T-cell (primary cell): ENCODE measurements at regions not wholly inside any gene's neighbourhood (a gene's known extent, or its start where the extent isn't known, plus 50 kb on each side); places are given as distances from the start of the nearest gene placed in this dataset.
A peak's percentile ranks its signal among the peaks of the same experiment; 100 is the strongest.

Source experiments
- ATAC-seq, 4 experiments: fragments of 200-7000 bp in 3 of 4; fragments of 150-1000 bp in 1 of 4; cut with Tn5 transposase; replicated peaks in 1 of 4; 1 replicate in 3 of 4; 2 replicates in 1 of 4; pipeline ENCODE4 v1.10.0; 2021; ENCODE audit warnings: moderate library complexity in 3 of 4, mild to moderate bottlenecking in 2 of 4, moderate number of reproducible peaks in 1 of 4
- CTCF ChIA-PET, 2 donors: fragments of 300-600 bp; sonication (Branson Sonifier 250); formaldehyde crosslinking; loops; one replicate each; lab custom pipeline; 2022; ENCODE audit warnings: antibody characterized with exemption in 2 of 2; lab: Charles Lee
- POLR2A ChIA-PET, 2 donors: fragments of 300-600 bp; sonication (Branson Sonifier 250); formaldehyde crosslinking; loops; one replicate each; lab custom pipeline; 2022; ENCODE audit warnings: antibody characterized with exemption in 2 of 2; lab: Charles Lee
- DNase-seq, 35 experiments: peaks; one replicate each; pipeline versions ENCODE4 v3.0.0 to v3.0.0-alpha.2; 2013 to 2023
- H3K27ac ChIP-seq: one replicate; pipeline ENCODE4 v1.5.1; 2013; ENCODE audit warnings: low read length
- H3K27me3 ChIP-seq, 2 experiments: replicated peaks in 1 of 2; 1 replicate in 1 of 2; 2 replicates in 1 of 2; pipeline versions ENCODE4 v1.6.1 to v1.7.0; 2013; ENCODE audit warnings: low read length in 1 of 2, mixed read lengths in 1 of 2; ENCODE audit not compliant: control insufficient read depth in 2 of 2, insufficient read depth in 2 of 2; ENCODE audit errors: extremely low read depth in 1 of 2
- H3K36me3 ChIP-seq, 2 donors: 1 replicate in 1 of 2; 2 replicates in 1 of 2; pipeline versions ENCODE4 v1.6.1 to v1.7.0; 2013; ENCODE audit warnings: low read length in 1 of 2; ENCODE audit not compliant: control insufficient read depth in 2 of 2, insufficient read depth in 1 of 2; ENCODE audit errors: extremely low read depth in 1 of 2
- H3K4me1 ChIP-seq, 2 experiments: 1 replicate in 1 of 2; 2 replicates in 1 of 2; pipeline versions ENCODE4 v1.6.1 to v1.7.0; 2013; ENCODE audit warnings: low read length in 2 of 2, mixed read lengths in 1 of 2; ENCODE audit not compliant: insufficient read depth in 2 of 2, control insufficient read depth in 1 of 2; ENCODE audit errors: extremely low read depth in 1 of 2
- H3K4me3 ChIP-seq, 2 donors: 1 replicate in 1 of 2; 2 replicates in 1 of 2; pipeline versions ENCODE4 v1.5.1 to v1.7.0; 2013; ENCODE audit warnings: mild to moderate bottlenecking in 2 of 2, low read length in 1 of 2, moderate library complexity in 1 of 2; ENCODE audit not compliant: control insufficient read depth in 1 of 2; ENCODE audit errors: extremely low read depth in 1 of 2
- H3K9me3 ChIP-seq: 2 replicates; pipeline ENCODE4 v1.7.0; 2013
- H3K27ac Mint-ChIP-seq, 2 donors: one replicate each; pipeline ENCODE4 v1.8.0; 2020 to 2021; ENCODE audit warnings: mild to moderate bottlenecking in 2 of 2, mixed read lengths in 2 of 2
- H3K27me3 Mint-ChIP-seq, 2 donors: one replicate each; pipeline ENCODE4 v1.8.0; 2021 to 2022; ENCODE audit warnings: mixed read lengths in 2 of 2
- H3K36me3 Mint-ChIP-seq: one replicate; pipeline ENCODE4 v1.8.0; 2021; ENCODE audit warnings: mixed read lengths
- H3K4me1 Mint-ChIP-seq, 3 donors: one replicate each; pipeline ENCODE4 v1.8.0; 2020 to 2022; ENCODE audit warnings: mixed read lengths in 3 of 3, mild to moderate bottlenecking in 1 of 3
- H3K4me3 Mint-ChIP-seq, 3 donors: one replicate each; pipeline ENCODE4 v1.8.0; 2020 to 2022; ENCODE audit warnings: mild to moderate bottlenecking in 3 of 3, mixed read lengths in 3 of 3, moderate library complexity in 3 of 3
- H3K9me3 Mint-ChIP-seq, 3 donors: one replicate each; pipeline ENCODE4 v1.8.0; 2020 to 2022; ENCODE audit warnings: mixed read lengths in 3 of 3
- WGBS: methylation state at CpG from one replicate; pipeline ENCODE4 v1.1.5; 2013; ENCODE audit warnings: missing lambda C conversion rate; ENCODE audit not compliant: insufficient coverage; 5-methylcytosine and 5-hydroxymethylcytosine counted together

DNA sequence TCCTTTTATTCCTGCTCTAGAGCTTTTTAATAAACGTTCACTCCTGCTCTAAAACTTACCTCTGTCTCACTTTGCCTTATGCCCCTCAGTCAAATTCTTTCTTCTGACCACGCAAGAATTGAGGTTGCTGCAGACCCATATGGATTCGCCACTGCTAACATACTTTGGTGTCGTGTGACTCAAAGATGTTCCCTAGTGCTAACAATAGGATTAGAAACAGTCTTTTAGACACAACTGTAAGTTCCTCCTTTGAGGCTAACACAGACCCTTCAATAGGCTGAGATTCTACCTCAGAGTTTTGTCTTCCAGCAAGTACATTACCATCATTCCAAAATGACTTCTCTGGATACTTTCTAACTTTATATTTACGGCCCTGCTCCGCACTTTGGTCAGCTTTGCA lies 149.5 kb upstream of the COX10 start:
- H3K4me3 ChIP-seq: no peak overlapping the region
- H3K4me1 Mint-ChIP-seq: peaks cover 0 to 2% (median 0%) of the 10 kb centered on the region in 3 donors
- no peak overlapping the region for H3K27ac ChIP-seq
- CTCF ChIA-PET: no interaction called here
- ATAC-seq (no peak), DNase-seq (no peak)
- whole genome bisulfite sequencing: 88% methylated on average over 2 of the region's 6 CpGs
- no peaks in the 10 kb centered on the region for H3K36me3 ChIP-seq
- H3K9me3 Mint-ChIP-seq: no peaks in the 10 kb centered on the region
- H3K9me3 ChIP-seq: no peaks in the 10 kb centered on the region
- no peaks in the 10 kb centered on the region for H3K4me1 ChIP-seq
- no peaks in the 10 kb centered on the region for H3K36me3 Mint-ChIP-seq
- H3K27ac Mint-ChIP-seq: no peak overlapping the region
- no peaks in the 10 kb centered on the region for H3K27me3 ChIP-seq
- H3K27me3 Mint-ChIP-seq: no peaks in the 10 kb centered on the region
- POLR2A ChIA-PET: no interaction called here
- no peak overlapping the region for H3K4me3 Mint-ChIP-seq

- Mint-ChIP-seq H3K27ac (no peak overlapping the region), H3K9me3 (no peaks in the 10 kb centered on the region), H3K4me1 (peaks cover 0 to 2% (median 0%) of the 10 kb centered on the region in 3 donors), H3K36me3 (no peaks in the 10 kb centered on the region), H3K4me3 (no peak overlapping the region), H3K27me3 (no peaks in the 10 kb centered on the region)
- 14% methylated on average over 1 of the region's 3 CpGs for WGBS
- H3K27me3 ChIP-seq: no peaks in the 10 kb centered on the region
- no peaks in the 10 kb centered on the region for H3K36me3 ChIP-seq
- CTCF ChIA-PET: no interaction called here
- ATAC-seq (no peak), DNase-seq (no peak)
- H3K4me3 ChIP-seq: no peak overlapping the region
- POLR2A ChIA-PET: no interaction called here
- H3K9me3 ChIP-seq: no peaks in the 10 kb centered on the region
- H3K4me1 ChIP-seq: no peaks in the 10 kb centered on the region
- no peak overlapping the region for H3K27ac ChIP-seq
Measured at GRCh38 chr17:13920413-13920812, 148.9 kb upstream of the COX10 start.

- Mint-ChIP-seq H3K4me3 (no peak overlapping the region), H3K36me3 (peaks cover 5% of the 10 kb centered on the region), H3K27me3 (no peaks in the 10 kb centered on the region), H3K4me1 (peaks cover 0 to 2% (median 0%) of the 10 kb centered on the region in 3 donors), H3K9me3 (no peaks in the 10 kb centered on the region), H3K27ac (no peak overlapping the region)
- no peaks in the 10 kb centered on the region for H3K27me3 ChIP-seq
- no peak overlapping the region for H3K27ac ChIP-seq
- no peaks in the 10 kb centered on the region for H3K36me3 ChIP-seq
- H3K4me1 ChIP-seq: no peaks in the 10 kb centered on the region
- POLR2A ChIA-PET: no interaction called here
- CTCF ChIA-PET: no interaction called here
- no peak for DNase-seq
- H3K4me3 ChIP-seq: no peak overlapping the region
- H3K9me3 ChIP-seq: no peaks in the 10 kb centered on the region
- WGBS: 88% methylated on average over 12 of the region's 19 CpGs
- no peak for ATAC-seq
Measured at GRCh38 chr17:13921841-13922776, 147.2 kb upstream of the COX10 start.

DNA sequence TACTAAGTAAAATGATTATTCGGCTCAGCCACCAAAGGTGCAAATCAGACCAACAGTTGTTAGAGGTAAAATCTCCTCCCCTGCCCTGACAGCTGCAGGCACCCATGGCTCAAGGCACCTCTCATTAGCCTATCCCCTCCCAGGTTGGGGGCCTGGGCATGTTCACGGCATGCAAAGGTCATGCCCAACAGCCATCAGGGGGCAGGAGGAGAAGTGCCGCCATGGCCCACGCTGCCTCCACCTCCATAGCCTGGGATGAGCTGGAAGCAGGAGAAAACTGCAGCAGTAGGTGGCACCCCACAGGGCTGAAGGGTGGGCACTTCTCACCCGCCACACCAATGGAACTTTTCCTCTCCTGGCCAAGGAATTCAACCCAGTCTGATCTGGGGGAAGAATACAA lies 146.4 kb upstream of the COX10 start:
- no peak overlapping the region for H3K27ac Mint-ChIP-seq
- no peaks in the 10 kb centered on the region for H3K4me1 ChIP-seq
- peaks cover 0 to 2% (median 0%) of the 10 kb centered on the region in 3 donors for H3K4me1 Mint-ChIP-seq
- ATAC-seq: no peak
- H3K27ac ChIP-seq: no peak overlapping the region
- whole genome bisulfite sequencing: no CpG with 5 or more reads among the region's 5 CpGs
- peaks cover 5% of the 10 kb centered on the region for H3K36me3 Mint-ChIP-seq
- H3K27me3 Mint-ChIP-seq: no peaks in the 10 kb centered on the region
- ChIA-PET POLR2A (interaction anchor here in 1 of 2 donors (0.7 kb wide), 1 partner anchor 12 kb away, joined by 3 read pairs; no protein-coding TSS in a partner anchor), CTCF (no interaction called here)
- no peaks in the 10 kb centered on the region for H3K27me3 ChIP-seq
- H3K4me3 Mint-ChIP-seq: no peak overlapping the region
- no peak overlapping the region for H3K4me3 ChIP-seq
- no peaks in the 10 kb centered on the region for H3K9me3 ChIP-seq
- no peaks in the 10 kb centered on the region for H3K9me3 Mint-ChIP-seq
- no peak for DNase-seq
- no peaks in the 10 kb centered on the region for H3K36me3 ChIP-seq

- DNase-seq: no peak
- WGBS: 100% methylated on average over 1 of the region's 5 CpGs
- Mint-ChIP-seq H3K4me3 (no peak overlapping the region), H3K4me1 (no peaks in the 10 kb centered on the region), H3K27me3 (no peaks in the 10 kb centered on the region), H3K36me3 (peaks cover 14% of the 10 kb centered on the region), H3K9me3 (peaks cover 3 to 4% (median 4%) of the 10 kb centered on the region in 3 donors), H3K27ac (no peak overlapping the region)
- CTCF ChIA-PET: no interaction called here
- no peaks in the 10 kb centered on the region for H3K36me3 ChIP-seq
- POLR2A ChIA-PET: interaction anchor here in 1 of 2 donors (0.6 kb wide), 1 partner anchor 43 kb away, joined by 3 read pairs; no protein-coding TSS in a partner anchor
- no peak for ATAC-seq
- H3K4me3 ChIP-seq: no peak overlapping the region
- H3K9me3 ChIP-seq: no peaks in the 10 kb centered on the region
- no peak overlapping the region for H3K27ac ChIP-seq
- no peaks in the 10 kb centered on the region for H3K4me1 ChIP-seq
- H3K27me3 ChIP-seq: no peaks in the 10 kb centered on the region
Measured at GRCh38 chr17:13925579-13925978, 143.7 kb upstream of the COX10 start.

DNA sequence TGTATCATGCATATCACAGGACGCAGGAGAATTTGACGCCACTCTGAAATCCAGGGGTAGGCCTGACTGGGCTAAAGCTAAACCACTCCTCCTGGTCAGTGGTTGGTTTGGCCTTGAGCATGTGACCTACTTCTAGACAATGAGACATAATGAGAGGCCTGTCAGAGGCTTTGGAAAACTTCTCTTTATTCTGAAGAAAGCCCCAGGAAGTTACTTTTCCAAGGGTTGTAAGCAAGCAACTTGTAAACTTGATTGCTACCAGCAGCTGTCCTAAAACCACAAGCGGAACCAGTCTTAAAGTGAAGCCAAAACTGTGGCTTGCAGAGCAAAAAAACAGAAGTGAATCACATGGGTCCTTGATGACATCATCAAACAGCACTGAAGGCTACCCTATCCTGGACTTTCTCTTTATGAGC lies 138.2 kb upstream of the COX10 start:
- ChIA-PET CTCF (no interaction called here), POLR2A (no interaction called here)
- WGBS: 92% methylated on average over 1 of the region's 3 CpGs
- H3K4me3 Mint-ChIP-seq: no peak overlapping the region
- Histone ChIP-seq H3K27ac (no peak overlapping the region), H3K9me3 (no peaks in the 10 kb centered on the region), H3K36me3 (no peaks in the 10 kb centered on the region), H3K4me3 (no peak overlapping the region), H3K4me1 (no peaks in the 10 kb centered on the region), H3K27me3 (no peaks in the 10 kb centered on the region)
- ATAC-seq (no peak), DNase-seq (peak in 2 of 35 experiments; percentile 2 to 30)
- peaks cover 16% of the 10 kb centered on the region for H3K36me3 Mint-ChIP-seq
- peaks cover 0 to 2% (median 0%) of the 10 kb centered on the region in 3 donors for H3K4me1 Mint-ChIP-seq
- H3K27ac Mint-ChIP-seq: no peak overlapping the region
- H3K9me3 Mint-ChIP-seq: peaks cover 4 to 8% (median 5%) of the 10 kb centered on the region in 3 donors
- no peaks in the 10 kb centered on the region for H3K27me3 Mint-ChIP-seq
